Testis (tissue), 2 donors: ENCODE measurements at regions not wholly inside any gene's neighbourhood (a gene's known extent, or its start where the extent isn't known, plus 50 kb on each side); places are given as distances from the start of the nearest gene placed in this dataset.

Source experiments
- DNase-seq: peaks from one replicate; pipeline ENCODE4 v3.0.0-alpha.2; 2019
- H3K27ac ChIP-seq, 2 donors: fragments of 200-600 bp; sonication (generic); one replicate each; pipeline ENCODE4 v1.5.1; 2019
- H3K27me3 ChIP-seq: fragments of 200-600 bp; sonication (generic); one replicate; pipeline ENCODE4 v1.5.1; 2019
- H3K36me3 ChIP-seq: fragments of 200-600 bp; sonication (generic); one replicate; pipeline ENCODE4 v1.5.1; 2017; ENCODE audit warnings: low read depth; ENCODE audit errors: missing control alignments
- H3K4me1 ChIP-seq: fragments of 200-600 bp; sonication (generic); one replicate; pipeline ENCODE4 v1.5.1; 2019
- H3K4me3 ChIP-seq, 2 donors: fragments of 200-600 bp; sonication (generic); one replicate each; pipeline ENCODE4 v1.5.1; 2017 to 2019
- H3K9me3 ChIP-seq: fragments of 200-600 bp; sonication (generic); one replicate; pipeline ENCODE4 v1.5.1; 2017
- POLR2A ChIP-seq: fragments of 450-650 bp; IDR thresholded peaks from one replicate; pipeline ENCODE4 v1.6.1; 2017; ENCODE audit warnings: antibody characterized with exemption, mild to moderate bottlenecking, moderate library complexity
- WGBS, 2 donors: methylation state at CpG; one replicate each; pipeline ENCODE4 v1.1.5; 2018; 5-methylcytosine and 5-hydroxymethylcytosine counted together
- intact Hi-C: fragments of 100-400 bp; cut with DNase I; formaldehyde crosslinking; loops from one replicate; pipeline ENCODE4 v1.15.1; 2023; ENCODE audit warnings: low total_unique reads
- TF ChIP-seq, protein P1 (sequence below), 3 experiments: fragments of 450-650 bp in 2 of 3; fragments of 200-600 bp in 1 of 3; sonication (generic) in 1 of 3; IDR thresholded peaks; one replicate each; pipeline ENCODE4 v1.5.1; 2016 to 2019; ENCODE audit warnings: antibody characterized with exemption in 3 of 3, mild to moderate bottlenecking in 2 of 3, moderate library complexity in 1 of 3

DNA sequence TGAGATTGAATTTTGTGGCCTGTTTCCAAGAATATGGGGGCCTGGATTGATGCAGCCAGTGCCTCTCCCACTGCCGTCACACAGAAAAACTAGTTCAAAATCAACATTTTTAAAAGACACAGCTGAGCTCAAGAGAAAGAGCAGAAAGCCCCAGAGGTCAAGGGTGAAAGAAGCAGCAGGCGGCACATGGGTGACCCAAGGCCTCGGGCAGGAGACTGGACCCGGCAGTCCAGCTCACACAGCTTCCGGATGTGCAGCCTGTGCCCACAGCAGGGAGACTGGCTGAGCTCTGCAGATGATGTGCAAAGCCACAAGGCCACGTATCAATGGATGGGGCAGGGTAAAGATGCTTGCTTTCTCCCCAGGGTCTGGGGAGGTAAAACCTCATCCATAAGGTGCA, 50.4 kb upstream of the RNF32 start:
- Histone ChIP-seq H3K9me3 (no peaks in the 10 kb centered on the region), H3K4me3 (no peak overlapping the region), H3K4me1 (no peaks in the 10 kb centered on the region), H3K27ac (no peak overlapping the region), H3K36me3 (no peaks in the 10 kb centered on the region), H3K27me3 (no peaks in the 10 kb centered on the region)
- 78 to 79% methylated on average over 6 of the region's 6 CpGs for WGBS, 2 donors
- no peak for TF ChIP-seq POLR2A
- TF ChIP-seq, protein P1, sequence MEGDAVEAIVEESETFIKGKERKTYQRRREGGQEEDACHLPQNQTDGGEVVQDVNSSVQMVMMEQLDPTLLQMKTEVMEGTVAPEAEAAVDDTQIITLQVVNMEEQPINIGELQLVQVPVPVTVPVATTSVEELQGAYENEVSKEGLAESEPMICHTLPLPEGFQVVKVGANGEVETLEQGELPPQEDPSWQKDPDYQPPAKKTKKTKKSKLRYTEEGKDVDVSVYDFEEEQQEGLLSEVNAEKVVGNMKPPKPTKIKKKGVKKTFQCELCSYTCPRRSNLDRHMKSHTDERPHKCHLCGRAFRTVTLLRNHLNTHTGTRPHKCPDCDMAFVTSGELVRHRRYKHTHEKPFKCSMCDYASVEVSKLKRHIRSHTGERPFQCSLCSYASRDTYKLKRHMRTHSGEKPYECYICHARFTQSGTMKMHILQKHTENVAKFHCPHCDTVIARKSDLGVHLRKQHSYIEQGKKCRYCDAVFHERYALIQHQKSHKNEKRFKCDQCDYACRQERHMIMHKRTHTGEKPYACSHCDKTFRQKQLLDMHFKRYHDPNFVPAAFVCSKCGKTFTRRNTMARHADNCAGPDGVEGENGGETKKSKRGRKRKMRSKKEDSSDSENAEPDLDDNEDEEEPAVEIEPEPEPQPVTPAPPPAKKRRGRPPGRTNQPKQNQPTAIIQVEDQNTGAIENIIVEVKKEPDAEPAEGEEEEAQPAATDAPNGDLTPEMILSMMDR (IDR thresholded peaks at IDR 0.05), result no peak
- intact Hi-C loops, result no loop called here
- no peak for DNase-seq

DNA sequence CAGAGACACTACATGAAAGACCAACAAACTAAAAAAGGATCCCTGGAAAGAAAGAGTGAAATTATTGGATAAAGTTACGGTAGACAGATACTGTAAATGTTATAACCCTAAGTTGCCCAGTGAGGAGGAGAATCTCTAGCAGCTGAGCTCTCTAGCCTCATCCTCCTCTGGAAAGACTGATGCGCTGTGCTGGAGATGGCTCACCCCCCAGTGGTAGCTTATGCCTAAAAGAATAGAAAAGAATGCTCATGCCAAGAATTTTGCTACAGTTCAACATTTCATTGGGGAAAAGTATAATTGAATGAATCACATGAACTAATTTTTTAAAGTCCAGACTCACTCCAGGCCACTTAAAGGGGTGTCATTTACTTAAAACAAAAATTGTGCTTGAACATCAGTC, 50.8 kb upstream of the RNF32 start:
- no peaks in the 10 kb centered on the region for H3K4me1 ChIP-seq
- TF ChIP-seq, protein P1 (IDR thresholded peaks at IDR 0.05), result no peak
- TF ChIP-seq POLR2A, result no peak
- no peak overlapping the region for H3K4me3 ChIP-seq
- no peaks in the 10 kb centered on the region for H3K36me3 ChIP-seq
- H3K27ac ChIP-seq, result no peak overlapping the region
- no peaks in the 10 kb centered on the region for H3K27me3 ChIP-seq
- H3K9me3 ChIP-seq, result no peaks in the 10 kb centered on the region
- WGBS, 2 donors, result 80 to 87% methylated on average over 2 of the region's 2 CpGs
- intact Hi-C loops, result no loop called here
- no peak for DNase-seq

DNA sequence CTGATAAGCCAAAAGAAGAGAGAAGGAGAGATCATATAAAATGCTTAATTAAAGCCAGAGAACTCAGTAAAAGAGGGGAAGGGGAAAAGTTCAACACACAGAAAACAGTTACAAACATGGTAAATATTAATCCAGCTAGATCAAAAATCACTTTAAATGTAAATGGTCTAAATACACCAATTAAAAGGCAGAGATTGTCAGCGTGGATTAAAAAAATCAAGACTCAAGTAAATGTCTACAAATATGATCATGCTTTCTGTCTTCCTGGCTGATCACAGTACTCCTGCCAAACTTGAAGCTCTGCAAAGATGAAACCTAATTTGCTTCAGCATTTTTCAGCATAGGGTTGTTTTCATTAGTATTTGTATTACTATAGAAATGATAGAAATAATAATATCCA, 54.6 kb upstream of the RNF32 start:
- Histone ChIP-seq H3K27me3 (no peaks in the 10 kb centered on the region), H3K27ac (no peak overlapping the region), H3K9me3 (no peaks in the 10 kb centered on the region), H3K4me3 (no peak overlapping the region), H3K4me1 (no peaks in the 10 kb centered on the region), H3K36me3 (no peaks in the 10 kb centered on the region)
- 91 to 100% methylated on average over 1 of the region's 1 CpG for WGBS, 2 donors
- no peak for TF ChIP-seq POLR2A
- TF ChIP-seq, protein P1 (IDR thresholded peaks at IDR 0.05), result no peak
- DNase-seq, result no peak
- intact Hi-C loops, result no loop called here

DNA sequence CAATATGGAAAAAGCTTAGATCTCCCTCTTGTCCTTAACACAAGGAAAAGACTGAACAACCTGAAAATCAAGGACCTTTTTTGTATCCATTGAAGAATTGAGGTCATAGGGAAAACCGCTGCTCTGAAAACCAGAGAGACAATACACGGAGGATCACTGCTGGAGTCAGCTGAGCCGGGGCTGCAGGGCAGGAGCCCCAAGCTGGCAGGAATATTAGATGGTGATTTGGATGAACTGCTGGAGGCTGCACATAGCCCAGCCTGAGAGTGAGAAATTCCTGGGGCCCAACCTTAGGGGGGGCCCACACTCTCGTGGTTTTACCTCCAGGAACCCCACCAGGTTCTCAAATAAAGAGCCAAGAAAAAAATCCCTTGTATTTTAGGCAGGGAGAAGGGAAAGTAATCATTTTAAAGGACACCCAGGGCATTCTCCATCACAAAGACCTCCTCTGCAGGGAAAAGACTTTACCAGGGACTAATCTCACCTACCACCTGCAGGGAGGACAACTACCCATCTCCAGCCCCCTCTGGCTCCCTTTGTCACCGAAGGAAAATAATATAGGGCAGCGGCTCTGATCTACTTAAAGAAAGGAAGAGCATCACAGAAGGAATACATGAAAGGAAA, 55.4 kb upstream of the RNF32 start:
- no peak overlapping the region for H3K4me3 ChIP-seq
- no peak overlapping the region for H3K27ac ChIP-seq
- H3K27me3 ChIP-seq, result no peaks in the 10 kb centered on the region
- no peaks in the 10 kb centered on the region for H3K4me1 ChIP-seq
- WGBS, 2 donors, result 51 to 58% methylated on average over 6 of the region's 6 CpGs
- no peak for DNase-seq
- H3K36me3 ChIP-seq, result no peaks in the 10 kb centered on the region
- H3K9me3 ChIP-seq, result no peaks in the 10 kb centered on the region
- TF ChIP-seq, protein P1 (IDR thresholded peaks at IDR 0.05), result no peak
- no peak for TF ChIP-seq POLR2A
- intact Hi-C loops, result no loop called here

DNA sequence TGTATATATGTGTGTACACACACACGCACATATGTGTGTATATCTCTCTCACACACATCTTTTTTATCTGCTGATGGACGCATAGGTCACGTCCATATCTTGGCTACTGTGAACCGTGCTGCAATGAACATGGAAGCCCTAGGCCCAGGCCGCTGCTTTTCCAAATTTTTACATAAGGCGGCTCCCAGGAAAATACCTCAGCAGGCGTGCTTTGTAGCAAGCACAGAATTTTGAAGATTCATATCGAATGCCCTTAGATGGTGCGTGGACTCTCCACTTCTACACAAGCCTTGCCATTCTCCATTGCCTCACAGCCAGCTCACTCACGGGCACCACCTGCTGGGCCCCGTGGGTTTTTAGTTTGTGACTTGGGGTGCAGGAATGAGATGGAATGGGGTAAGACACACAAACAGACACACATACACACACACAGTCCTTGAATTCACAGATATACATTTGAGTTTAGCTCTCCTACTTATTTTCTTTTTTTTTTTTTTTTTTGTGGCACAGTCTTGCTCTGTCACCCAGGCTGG, 57.9 kb upstream of the RNF32 start:
- WGBS, 2 donors, result 93 to 96% methylated on average over 11 of the region's 11 CpGs
- TF ChIP-seq, protein P1 (IDR thresholded peaks at IDR 0.05), result no peak
- no peak for TF ChIP-seq POLR2A
- H3K4me3 ChIP-seq, result no peak overlapping the region
- H3K27me3 ChIP-seq, result no peaks in the 10 kb centered on the region
- DNase-seq, result no peak
- intact Hi-C loops, result no loop called here
- no peaks in the 10 kb centered on the region for H3K9me3 ChIP-seq
- H3K4me1 ChIP-seq, result no peaks in the 10 kb centered on the region
- no peak overlapping the region for H3K27ac ChIP-seq
- no peaks in the 10 kb centered on the region for H3K36me3 ChIP-seq
